GM12872 (cell line): ENCODE measurements at regions not wholly inside any gene's neighbourhood (a gene's known extent, or its start where the extent isn't known, plus 50 kb on each side); places are given as distances from the start of the nearest gene placed in this dataset.

Experiments used
- TF ChIP-seq, protein P1 (sequence below): IDR thresholded peaks from 3 replicates; pipeline ENCODE4 v1.5.1; 2011; ENCODE audit warnings: low read depth, mild to moderate bottlenecking, low read length, moderate library complexity; ENCODE audit not compliant: insufficient read depth

DNA sequence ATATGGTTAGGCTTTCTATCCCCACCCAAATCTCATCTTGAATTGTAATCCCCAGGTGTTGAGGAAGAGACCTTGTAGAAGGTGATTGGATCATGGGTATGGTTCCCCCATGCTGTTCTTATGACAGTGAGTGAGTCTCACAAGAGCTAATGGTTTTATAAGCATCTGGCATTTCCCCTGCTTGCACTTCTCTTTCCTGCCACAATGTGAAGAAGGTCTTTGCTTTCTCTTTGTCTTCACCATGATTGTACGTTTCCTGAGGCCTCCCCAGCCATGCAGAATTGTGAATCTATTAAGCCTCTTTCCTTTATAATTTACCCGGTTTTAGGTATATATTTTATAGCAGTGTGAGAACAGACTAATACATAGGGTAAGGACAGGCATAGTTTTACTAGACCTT, 334.5 kb downstream of the TLR4 start:
- TF ChIP-seq, protein P1, sequence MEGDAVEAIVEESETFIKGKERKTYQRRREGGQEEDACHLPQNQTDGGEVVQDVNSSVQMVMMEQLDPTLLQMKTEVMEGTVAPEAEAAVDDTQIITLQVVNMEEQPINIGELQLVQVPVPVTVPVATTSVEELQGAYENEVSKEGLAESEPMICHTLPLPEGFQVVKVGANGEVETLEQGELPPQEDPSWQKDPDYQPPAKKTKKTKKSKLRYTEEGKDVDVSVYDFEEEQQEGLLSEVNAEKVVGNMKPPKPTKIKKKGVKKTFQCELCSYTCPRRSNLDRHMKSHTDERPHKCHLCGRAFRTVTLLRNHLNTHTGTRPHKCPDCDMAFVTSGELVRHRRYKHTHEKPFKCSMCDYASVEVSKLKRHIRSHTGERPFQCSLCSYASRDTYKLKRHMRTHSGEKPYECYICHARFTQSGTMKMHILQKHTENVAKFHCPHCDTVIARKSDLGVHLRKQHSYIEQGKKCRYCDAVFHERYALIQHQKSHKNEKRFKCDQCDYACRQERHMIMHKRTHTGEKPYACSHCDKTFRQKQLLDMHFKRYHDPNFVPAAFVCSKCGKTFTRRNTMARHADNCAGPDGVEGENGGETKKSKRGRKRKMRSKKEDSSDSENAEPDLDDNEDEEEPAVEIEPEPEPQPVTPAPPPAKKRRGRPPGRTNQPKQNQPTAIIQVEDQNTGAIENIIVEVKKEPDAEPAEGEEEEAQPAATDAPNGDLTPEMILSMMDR, result no peak

DNA sequence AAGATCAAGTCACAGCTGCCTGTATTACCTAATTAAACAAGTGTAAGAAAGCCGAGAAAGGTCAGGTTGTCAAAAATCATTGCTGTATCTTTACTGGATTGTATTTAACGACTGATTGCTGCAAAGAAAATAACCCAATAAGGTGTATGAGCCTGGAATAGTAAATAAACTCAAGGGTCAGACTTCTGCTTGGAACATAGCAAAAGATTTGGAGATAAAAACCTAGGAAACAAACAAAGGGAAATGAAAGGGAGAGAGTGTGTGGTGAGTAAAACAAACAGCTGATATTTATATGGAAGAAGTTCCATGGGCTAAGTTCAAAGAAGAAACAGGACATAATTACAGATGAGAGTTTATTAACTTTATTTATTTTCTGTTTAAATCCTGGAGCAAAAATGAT, 354.0 kb downstream of the TLR4 start:
- TF ChIP-seq, protein P1, result no peak

DNA sequence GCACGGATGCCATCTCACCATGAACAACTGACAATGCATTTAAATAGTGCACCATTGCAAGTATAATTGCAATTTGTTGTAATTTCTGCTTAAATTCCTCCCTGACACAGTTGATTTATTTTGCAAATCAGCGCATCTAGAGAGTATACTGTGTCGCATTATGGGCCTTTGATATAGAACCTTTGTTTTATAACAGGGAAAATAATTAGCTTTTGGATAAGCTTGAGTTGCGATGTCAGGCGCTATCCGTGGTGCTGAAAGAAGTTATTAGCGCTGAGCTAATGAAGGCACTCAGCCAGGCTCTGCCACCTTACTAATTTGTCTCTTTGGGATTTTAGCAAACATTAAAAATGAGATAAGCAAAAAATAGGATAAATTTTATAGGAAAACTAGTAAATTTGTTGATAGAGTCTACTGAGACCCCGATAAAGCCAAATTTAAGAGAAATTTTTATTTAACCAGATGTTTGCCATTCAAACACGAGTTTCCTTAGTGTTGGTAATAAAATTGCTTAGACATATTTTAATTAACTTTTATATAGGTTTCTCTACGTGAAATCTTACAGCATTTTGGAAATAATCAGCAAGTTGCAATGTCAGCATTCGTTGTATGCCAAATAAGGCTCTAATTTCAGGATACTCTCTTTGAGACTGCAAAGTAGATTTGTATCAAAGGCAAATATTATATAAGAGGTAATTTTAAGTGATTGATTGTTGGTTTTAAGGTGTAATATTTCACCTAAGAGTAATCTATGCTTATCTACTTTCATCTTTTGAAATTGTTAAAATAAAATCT, 355.5 kb downstream of the TLR4 start:
- TF ChIP-seq, protein P1, result no peak

DNA sequence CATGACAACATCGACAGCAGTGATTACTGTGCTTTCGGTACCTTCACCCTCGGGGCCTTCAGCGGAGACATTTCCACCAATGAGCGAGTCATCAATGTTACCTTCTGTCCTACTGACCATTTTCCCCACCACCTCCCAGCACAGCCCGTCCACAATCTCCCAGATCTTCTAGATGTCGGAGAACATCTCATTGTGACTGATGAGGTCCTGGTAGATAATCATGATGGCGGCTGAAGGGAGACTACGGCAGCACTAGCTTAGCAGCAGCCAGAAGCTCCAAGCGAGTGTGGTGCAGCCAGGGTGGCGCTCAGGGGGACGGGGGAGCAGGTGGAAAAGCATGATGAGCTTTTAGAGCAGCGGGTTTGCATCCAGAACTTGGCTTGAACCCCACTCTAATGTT, 379.0 kb downstream of the TLR4 start:
- TF ChIP-seq, protein P1, result no peak

DNA sequence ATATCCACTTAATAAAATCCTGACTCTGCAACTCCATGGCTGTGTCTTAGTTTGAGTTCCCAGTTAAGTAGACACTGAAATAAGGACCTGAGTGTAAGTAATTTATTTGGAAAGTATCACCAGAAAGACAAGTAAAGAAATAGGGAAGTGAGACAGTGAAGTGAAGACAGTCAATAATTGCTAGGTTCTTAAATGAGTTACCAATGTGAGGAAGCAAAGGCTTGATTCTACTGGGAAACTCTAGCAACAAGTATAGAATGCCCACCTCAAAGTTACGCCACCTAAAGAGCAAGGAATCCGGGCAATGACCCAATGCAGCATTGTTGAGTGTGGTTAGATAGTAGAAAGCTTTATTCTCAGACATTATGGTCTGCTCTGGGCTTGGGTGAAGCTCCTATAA, 383.9 kb downstream of the TLR4 start:
- TF ChIP-seq, protein P1, result no peak

DNA sequence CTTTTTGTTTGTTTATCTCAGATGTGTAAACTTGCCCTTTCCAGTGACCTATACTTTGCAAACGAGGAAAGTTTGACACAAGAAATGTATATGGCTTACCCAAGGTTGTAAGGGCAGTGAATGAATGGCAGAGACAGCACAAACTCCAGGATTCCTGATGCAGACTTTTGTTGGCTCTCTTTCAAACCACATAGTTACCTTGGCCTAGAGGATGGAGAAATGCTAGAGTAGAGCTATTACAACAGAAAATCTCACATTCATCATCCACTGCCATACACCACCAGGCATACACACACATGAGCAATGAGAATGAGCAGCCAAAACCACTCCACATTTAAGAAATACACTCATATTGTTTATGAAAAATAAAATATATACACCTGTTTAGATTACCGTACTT, 387.0 kb downstream of the TLR4 start:
- TF ChIP-seq, protein P1, result no peak

DNA sequence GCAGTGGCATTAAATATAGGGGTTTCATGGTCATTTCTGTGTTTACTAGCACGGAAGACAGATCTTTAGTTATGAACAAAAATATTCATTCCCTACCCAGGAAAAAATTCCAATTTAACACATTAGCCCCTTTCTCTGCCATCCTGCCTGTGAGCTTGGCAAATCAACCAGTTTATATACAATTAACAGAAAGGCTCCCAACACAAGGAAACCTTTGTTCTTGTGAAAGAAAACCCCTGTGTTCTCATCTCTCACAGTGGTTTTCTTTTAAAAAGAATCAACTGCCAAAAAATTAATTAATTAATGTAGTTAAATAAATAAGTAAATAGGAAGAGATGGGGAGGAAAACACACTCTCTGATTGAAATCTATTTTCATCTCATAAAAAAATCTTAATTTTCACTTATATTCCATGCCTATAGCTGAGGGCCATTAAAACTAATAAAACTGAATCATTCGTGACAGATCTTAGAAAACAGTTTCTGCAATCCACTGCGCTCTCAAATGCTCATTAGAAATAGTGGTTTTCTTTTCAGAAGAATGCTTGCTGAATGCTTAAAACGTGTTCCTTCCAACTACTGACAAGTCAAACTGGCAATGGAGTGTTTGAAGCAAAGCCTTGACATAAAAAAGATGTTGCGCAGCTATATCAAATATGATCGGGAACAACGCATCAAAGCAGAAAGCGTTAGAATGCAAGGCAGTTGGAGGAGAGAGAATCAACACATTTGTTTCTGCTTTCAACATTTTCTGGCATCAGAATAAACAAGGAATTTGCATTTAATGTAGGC, 387.7 kb downstream of the TLR4 start:
- TF ChIP-seq, protein P1, result no peak
